Liver (tissue), 3 donors: ENCODE measurements at regions not wholly inside any gene's neighbourhood (a gene's known extent, or its start where the extent isn't known, plus 50 kb on each side); places are given as distances from the start of the nearest gene placed in this dataset.

Source experiments
- EGR1 ChIP-seq, 2 donors: IDR thresholded peaks; 2 replicates each; pipeline ENCODE4 v1.6.1; 2016 to 2018; ENCODE audit warnings: antibody characterized with exemption in 2 of 2, low read depth in 2 of 2
- GABPA ChIP-seq, 2 donors: IDR thresholded peaks in 1 of 2; conservative IDR thresholded peaks in 1 of 2; 2 replicates each; pipeline ENCODE4 v1.6.1; 2016; ENCODE audit warnings: antibody characterized with exemption in 2 of 2, mild to moderate bottlenecking in 1 of 2, moderate library complexity in 1 of 2
- JUND ChIP-seq, 2 donors: IDR thresholded peaks; 2 replicates each; pipeline ENCODE4 v1.6.1; 2016; ENCODE audit warnings: antibody characterized with exemption in 2 of 2
- RAD21 ChIP-seq, 2 donors: IDR thresholded peaks; 2 replicates each; pipeline ENCODE4 v1.6.1; 2016; ENCODE audit warnings: antibody characterized with exemption in 2 of 2, mild to moderate bottlenecking in 2 of 2
- RXRA ChIP-seq, 2 donors: IDR thresholded peaks; 2 replicates each; pipeline ENCODE4 v1.6.1; 2017 to 2018; ENCODE audit warnings: antibody characterized with exemption in 2 of 2, mild to moderate bottlenecking in 1 of 2
- SP1 ChIP-seq: IDR thresholded peaks from 2 replicates; pipeline ENCODE4 v1.6.1; 2018; ENCODE audit warnings: antibody characterized with exemption, mild to moderate bottlenecking
- TAF1 ChIP-seq: conservative IDR thresholded peaks from 2 replicates; pipeline ENCODE4 v1.6.1; 2016; ENCODE audit warnings: antibody characterized with exemption, mild to moderate bottlenecking
- YY1 ChIP-seq: IDR thresholded peaks from 2 replicates; pipeline ENCODE4 v1.6.1; 2016; ENCODE audit warnings: antibody characterized with exemption, mild to moderate bottlenecking
- TF ChIP-seq, protein P1 (sequence below): fragments of 150-350 bp; IDR thresholded peaks from 2 replicates; pipeline ENCODE4 v1.5.1; 2017; ENCODE audit warnings: improper control_type of control experiment, low read depth, low read length; ENCODE audit not compliant: missing input control
- TF ChIP-seq, protein P2 (sequence below): IDR thresholded peaks from 2 replicates; pipeline ENCODE4 v1.6.1; 2016; ENCODE audit warnings: antibody characterized with exemption, mild to moderate bottlenecking
- TF ChIP-seq, protein P3 (sequence below): IDR thresholded peaks from 2 replicates; pipeline ENCODE4 v1.6.1; 2016; ENCODE audit warnings: antibody characterized with exemption
- TF ChIP-seq, protein P4 (sequence below): IDR thresholded peaks from 2 replicates; pipeline ENCODE4 v1.6.1; 2016; ENCODE audit warnings: antibody characterized with exemption
- donor health status: healthy.
- donor health status: healthy.

DNA sequence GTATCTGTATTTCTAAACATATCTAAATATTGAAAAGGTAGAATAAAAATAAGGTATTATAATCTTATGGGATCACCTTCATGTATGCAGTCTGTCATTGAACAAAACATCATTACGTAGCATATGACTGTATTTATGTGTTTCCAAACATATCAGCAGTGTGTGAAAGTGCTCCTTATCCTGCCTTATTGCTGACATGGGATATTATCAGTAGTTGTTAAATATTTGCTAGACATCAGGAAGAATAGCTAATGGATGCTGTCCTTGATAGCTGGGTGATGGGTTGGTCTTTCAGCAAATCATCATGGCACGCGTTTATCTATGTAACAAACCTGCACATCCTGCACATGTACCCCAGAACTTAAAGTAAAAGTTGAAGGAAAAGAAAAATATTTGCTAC lies 59.1 kb upstream of the FAM20A start:
- TF ChIP-seq, protein P1, sequence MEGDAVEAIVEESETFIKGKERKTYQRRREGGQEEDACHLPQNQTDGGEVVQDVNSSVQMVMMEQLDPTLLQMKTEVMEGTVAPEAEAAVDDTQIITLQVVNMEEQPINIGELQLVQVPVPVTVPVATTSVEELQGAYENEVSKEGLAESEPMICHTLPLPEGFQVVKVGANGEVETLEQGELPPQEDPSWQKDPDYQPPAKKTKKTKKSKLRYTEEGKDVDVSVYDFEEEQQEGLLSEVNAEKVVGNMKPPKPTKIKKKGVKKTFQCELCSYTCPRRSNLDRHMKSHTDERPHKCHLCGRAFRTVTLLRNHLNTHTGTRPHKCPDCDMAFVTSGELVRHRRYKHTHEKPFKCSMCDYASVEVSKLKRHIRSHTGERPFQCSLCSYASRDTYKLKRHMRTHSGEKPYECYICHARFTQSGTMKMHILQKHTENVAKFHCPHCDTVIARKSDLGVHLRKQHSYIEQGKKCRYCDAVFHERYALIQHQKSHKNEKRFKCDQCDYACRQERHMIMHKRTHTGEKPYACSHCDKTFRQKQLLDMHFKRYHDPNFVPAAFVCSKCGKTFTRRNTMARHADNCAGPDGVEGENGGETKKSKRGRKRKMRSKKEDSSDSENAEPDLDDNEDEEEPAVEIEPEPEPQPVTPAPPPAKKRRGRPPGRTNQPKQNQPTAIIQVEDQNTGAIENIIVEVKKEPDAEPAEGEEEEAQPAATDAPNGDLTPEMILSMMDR = no peak
- TF ChIP-seq RAD21 (IDR thresholded peaks at IDR 0.05) (peak in 1 of 2 donors; percentile 5), YY1 (peak; percentile 16), EGR1 (IDR thresholded peaks at IDR 0.05; ENCODE audit: low read depth in 2 of 2) (no peak), RXRA (IDR thresholded peaks at IDR 0.05) (no peak), TAF1 (no peak), GABPA (IDR thresholded peaks at IDR 0.05 in 1 of 2, conservative IDR thresholded peaks at IDR 0.05 in 1 of 2) (no peak), JUND (IDR thresholded peaks at IDR 0.05) (no peak), SP1 (no peak)
- TF ChIP-seq, protein P2, sequence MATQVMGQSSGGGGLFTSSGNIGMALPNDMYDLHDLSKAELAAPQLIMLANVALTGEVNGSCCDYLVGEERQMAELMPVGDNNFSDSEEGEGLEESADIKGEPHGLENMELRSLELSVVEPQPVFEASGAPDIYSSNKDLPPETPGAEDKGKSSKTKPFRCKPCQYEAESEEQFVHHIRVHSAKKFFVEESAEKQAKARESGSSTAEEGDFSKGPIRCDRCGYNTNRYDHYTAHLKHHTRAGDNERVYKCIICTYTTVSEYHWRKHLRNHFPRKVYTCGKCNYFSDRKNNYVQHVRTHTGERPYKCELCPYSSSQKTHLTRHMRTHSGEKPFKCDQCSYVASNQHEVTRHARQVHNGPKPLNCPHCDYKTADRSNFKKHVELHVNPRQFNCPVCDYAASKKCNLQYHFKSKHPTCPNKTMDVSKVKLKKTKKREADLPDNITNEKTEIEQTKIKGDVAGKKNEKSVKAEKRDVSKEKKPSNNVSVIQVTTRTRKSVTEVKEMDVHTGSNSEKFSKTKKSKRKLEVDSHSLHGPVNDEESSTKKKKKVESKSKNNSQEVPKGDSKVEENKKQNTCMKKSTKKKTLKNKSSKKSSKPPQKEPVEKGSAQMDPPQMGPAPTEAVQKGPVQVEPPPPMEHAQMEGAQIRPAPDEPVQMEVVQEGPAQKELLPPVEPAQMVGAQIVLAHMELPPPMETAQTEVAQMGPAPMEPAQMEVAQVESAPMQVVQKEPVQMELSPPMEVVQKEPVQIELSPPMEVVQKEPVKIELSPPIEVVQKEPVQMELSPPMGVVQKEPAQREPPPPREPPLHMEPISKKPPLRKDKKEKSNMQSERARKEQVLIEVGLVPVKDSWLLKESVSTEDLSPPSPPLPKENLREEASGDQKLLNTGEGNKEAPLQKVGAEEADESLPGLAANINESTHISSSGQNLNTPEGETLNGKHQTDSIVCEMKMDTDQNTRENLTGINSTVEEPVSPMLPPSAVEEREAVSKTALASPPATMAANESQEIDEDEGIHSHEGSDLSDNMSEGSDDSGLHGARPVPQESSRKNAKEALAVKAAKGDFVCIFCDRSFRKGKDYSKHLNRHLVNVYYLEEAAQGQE = no peak
- TF ChIP-seq, protein P3, sequence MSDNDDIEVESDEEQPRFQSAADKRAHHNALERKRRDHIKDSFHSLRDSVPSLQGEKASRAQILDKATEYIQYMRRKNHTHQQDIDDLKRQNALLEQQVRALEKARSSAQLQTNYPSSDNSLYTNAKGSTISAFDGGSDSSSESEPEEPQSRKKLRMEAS = no peak
- TF ChIP-seq, protein P4, sequence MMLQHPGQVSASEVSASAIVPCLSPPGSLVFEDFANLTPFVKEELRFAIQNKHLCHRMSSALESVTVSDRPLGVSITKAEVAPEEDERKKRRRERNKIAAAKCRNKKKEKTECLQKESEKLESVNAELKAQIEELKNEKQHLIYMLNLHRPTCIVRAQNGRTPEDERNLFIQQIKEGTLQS = no peak
